ENCODE measurements at regions not wholly inside any gene's neighbourhood (a gene's known extent, or its start where the extent isn't known, plus 50 kb on each side); places are given as distances from the start of the nearest gene placed in this dataset.

GRCh38 chr22:48567213-48567975 is 1260.3 kb downstream of the BRD1 start:
- no peak for DNase-seq

DNA sequence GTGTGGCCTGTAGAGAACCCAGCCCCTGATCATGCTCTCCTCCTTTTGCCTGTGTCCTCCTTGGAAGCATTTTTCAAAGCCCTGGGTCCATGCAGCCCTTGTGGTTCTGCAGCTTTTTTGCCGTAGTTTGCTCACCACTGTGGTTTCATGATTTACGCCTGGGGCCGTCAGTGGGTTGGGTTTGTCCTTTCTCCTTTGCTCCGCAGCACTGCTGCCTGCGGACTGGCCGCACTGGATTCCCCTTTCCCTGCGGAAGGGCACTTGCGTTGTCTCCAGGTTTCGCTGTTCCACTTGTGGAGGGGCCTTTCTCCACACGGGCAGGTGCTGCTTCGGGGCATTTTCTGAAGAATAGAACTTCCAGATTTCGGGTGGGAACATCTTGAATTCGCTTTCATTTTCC is 1260.9 kb downstream of the BRD1 start:
- DNase-seq = no peak

DNA sequence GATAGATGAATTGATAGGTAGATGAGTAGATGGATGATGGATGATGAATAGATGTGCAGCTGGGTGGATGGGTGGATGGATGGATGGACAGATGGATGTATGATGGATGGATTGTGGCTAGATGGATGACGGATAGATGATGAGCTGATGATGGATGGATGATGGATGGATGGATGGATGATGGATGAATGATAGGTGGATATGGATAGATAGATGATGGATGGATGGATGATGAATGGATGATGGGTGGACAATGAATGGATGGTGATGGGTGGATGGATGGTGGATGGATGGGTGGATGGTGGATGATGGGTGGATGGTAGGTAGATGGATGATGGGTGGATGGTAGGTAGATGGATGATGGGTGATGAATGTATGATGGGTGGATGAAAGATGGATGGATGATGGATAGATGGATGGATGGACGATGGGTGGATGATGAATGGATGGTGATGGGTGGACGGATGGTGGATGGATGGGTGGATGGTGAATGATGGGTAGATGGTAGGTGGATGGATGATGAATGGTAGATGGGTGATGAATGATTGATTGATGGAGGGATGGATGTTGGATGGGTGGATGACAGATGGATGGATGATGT is 1261.7 kb downstream of the BRD1 start:
- no peak for DNase-seq

GRCh38 chr22:48564995-48565394 is 1262.7 kb downstream of the BRD1 start:
- DNase-seq = no peak

- DNase-seq = no peak
Observed at GRCh38 chr22:48563966-48564330, 1263.7 kb downstream of the BRD1 start.

DNA sequence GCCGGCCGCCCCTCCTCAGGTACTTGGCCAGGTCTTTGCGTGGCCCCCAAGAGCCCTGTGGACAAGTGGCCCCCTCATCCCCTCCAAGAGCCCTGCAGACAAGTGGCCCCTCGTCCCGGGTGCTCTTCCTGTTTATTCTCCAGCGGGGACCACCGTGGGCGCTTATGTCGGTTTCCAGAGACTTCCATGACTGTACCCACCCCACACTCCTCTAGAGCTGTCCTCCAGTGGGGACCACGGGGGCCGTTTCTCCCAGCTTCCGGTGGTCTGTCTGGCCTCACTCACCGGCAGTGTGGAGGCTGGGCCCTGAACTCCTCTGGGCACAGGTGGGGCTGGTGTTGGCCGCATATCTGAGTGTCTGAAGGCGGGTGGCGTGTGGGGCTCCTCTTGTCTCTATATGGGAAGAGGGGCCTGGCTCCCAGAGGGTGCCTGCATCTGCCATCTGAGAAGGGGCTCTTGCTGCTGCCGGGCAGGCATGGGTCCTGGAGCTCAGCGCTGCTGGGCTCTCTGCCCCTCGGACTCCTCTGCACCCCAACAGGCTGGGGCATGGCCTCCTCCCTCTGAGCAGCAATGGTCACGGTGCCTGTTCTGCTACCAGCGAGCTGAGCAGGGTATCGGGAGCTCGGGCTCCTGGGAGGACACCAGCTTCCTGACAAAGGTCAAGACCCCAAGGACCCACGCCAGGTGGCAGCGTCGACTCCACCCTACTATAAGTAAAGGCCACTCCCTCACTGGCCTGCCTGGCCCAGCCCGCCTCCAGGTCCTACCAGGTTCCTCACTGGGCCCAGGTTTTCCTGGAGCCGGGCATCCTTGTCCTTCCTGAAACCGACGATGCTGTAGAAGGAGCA is 1264.3 kb downstream of the BRD1 start:
- no peak for DNase-seq

DNA sequence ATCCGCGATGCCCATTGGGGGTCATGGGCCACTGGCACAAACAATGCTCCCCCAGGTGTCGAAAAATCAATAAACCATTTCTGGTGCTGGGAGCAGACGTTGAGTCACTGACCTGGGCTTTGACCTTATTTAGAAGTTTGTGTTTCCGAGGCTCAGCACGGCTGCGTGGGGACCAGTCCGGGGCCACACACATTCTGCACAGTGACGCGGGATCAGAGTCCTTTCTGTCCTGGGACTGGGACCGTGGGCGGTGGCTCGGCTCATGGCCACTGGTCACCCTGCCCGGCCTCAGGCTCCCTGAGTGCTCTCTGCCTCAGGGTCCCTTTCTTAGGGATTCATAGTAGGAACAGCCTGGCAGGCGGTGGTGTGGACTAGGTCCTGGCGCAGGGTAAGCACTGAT is 1266.0 kb downstream of the BRD1 start:
- DNase-seq = no peak

DNA sequence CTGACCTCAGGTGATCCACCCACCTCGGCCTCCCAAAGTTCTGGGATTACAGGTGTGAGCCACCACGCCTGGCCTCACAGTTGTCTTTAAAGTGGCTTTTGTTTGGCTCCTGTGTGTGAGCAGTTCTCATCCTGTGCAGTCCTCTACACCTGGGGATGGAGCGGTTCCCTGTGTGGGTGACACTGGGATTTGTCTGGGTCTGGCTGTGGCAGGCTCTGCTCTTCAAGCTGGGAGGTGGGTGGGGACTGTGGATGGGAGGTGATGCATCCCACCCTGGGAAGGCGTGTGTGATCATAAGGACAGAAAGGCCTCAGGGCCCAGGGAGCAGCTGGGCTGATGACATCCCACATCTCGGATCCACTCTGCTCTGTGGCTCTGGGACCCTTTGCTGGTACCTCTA is 1266.8 kb downstream of the BRD1 start:
- no peak for DNase-seq

DNA sequence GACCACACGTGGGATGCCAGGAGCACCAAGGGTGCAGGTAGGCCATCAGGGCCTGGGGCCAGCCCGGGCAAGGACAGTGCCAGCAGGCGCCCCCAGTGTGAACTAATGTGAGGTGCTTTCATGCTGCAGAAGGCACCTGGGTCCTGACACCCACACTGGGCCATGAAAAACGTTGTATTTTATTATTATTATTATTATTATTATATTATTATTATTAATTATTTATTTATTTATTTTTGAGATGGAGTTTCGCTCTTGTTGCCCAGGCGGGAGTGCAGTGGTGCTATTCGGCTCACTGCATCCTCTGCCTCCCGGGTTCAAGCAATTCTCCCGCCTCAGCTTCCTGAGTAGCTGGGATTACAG is 1267.3 kb downstream of the BRD1 start:
- no peak for DNase-seq

DNA sequence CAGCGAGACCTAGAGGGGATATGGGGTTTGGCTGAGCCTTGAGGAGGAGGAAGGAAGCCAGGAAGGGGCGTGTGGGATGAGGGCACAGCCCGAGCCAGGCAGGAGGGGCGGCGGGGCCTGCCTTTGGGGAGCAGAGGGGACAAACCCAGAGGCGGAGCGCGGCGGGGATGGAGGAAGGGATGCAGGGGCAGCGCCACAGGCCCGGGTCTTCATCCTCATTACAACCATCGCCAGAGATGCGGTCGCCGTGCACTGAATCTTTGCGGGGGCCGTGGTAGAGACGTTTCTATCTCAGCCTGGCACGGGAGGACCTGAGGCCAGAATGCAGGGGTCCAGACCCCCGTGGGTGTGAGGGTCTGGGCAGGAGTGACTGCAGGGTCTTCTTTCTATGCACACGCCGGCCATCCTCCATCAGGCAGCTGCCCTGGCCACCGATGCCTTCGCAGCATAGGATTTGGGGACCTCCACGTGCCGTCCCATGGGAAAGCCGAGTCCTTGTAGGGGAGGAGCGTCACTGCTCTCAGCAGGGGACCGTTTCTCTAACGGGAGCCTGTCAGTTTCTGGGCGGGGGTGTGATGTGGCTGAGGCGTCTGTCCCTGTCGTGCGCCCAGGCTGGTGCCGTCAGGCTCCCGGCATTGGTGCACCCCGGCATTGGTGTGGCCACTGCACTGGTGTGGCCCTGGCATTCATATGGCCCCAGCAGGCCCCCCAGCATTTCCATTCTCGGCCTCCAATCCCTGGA is 1267.9 kb downstream of the BRD1 start:
- no peak for DNase-seq

DNA sequence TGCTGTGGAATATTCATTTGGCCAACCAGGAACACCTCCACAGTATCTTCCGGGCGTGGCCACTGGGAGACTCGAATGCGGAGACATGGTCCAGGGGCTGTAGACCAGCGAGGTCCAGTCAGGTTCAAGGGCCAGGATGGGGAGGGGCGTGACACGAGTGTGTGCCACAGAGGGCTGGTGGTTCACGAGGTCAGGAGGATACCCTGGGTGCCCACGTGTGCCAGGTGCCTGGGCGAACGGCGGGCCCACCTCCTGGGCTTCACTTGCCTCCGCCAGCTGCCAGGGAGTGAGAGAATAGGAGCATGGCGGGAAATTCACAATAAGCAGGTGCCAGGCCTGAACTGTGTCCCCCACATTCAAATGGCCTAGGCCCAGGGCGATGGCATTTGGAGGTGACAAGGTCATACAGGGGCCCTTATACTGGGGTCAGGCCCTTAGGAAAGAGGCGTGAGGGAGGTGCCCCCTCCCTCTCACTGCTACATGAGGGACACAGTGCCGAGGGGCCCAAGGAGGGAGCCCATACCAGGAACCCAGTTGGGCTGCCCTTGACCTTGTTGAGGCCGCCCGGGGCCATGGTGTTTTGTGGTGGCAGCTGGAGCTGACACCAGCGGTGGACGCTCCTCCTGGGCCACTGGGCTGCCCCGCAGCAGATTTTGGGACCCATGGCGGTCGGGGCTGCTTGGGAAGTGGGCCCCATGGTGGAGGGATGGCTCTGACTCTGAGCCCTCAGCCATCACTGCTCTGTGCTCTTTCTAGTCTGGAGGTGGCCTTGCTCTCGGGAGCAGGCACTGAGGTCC is 1268.9 kb downstream of the BRD1 start:
- DNase-seq = no peak

GRCh38 chr22:48558016-48558415 is 1269.7 kb downstream of the BRD1 start:
- no peak for DNase-seq

- no peak for DNase-seq
Observed at GRCh38 chr22:48557473-48557872, 1270.2 kb downstream of the BRD1 start.

GRCh38 chr22:48556751-48557150 is 1270.9 kb downstream of the BRD1 start:
- DNase-seq = no peak

DNA sequence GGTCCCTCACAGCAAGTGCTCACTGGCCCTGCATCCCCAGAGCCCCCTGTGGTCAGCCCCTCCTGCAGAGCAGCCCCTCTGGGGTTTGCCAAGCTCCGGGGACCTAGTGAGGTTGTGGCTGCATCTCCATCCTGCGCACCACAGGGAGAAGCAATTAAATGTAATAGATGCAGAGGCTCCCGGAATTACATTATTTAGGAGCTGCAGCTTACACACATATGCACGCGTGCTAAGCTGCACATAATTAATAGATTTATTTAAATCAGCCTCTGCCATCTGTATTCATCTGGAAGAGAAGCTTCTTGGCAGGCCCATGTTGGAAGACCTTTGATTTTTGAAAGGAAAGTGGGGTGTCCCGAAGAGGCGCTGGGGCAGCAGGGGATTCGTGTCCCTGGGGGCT is 1271.5 kb downstream of the BRD1 start:
- no peak for DNase-seq

GRCh38 chr22:48555606-48556005 is 1272.1 kb downstream of the BRD1 start:
- DNase-seq = no peak

GRCh38 chr22:48554893-48555572 is 1272.6 kb downstream of the BRD1 start:
- DNase-seq = no peak

GRCh38 chr22:48553694-48554308 is 1273.9 kb downstream of the BRD1 start:
- no peak for DNase-seq

- DNase-seq = no peak
Observed at GRCh38 chr22:48553119-48553518, 1274.6 kb downstream of the BRD1 start.

DNA sequence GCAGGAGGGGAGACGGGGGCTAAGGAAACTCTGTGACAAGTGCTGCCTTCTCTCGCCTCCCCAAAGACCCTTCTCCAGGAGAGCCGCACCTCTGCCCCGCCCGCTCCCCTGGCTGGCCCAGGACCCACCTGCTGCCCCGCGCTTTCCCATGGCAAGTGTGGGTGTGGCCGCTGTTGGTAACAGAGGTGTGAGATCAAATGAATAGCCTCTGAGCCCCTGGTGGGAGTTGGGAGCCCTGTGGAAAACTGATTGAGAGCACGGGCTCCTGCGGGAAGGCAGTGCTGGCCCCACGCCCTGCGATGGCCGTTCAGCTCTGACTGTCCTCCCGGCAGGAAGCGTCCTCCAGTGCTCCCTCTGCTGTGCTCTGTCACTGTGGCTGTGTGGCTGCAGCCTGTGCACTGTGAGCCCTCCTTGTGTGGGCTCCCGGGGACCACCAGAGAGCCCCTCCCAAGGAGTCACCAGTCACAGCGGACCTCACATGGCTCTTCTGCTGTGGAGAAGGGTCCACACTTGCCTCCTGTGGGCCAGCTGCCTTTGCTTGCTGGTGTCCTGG is 1275.9 kb downstream of the BRD1 start:
- DNase-seq = no peak

DNA sequence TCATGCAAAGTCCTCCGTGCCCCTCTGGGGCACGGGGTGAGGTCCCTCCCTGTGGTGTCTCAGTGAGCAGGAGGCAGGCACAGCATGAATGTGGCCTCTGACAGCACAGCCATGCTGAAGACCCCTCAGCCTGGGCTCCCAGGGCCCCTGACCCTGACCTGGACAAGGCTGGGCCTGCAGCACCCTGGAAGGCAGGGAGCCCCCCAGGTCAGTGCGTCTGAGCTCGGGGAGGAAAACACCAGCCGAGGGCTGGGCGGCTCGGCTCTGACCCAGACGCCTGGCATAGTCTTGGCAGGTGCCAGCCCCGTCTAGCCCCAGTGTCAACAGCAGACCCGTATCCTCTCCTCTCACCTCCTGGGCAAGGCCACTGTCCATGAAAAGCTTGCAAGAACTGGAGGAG is 1276.6 kb downstream of the BRD1 start:
- DNase-seq = no peak

Data from CD4-positive, alpha-beta T cell treated with Interleukin-21 for 1 hour (primary cell).